SK-N-SH treated with all-trans-retinoic acid at 6 μM for 48 hours (cell line): ENCODE measurements at regions not wholly inside any gene's neighbourhood (a gene's known extent, or its start where the extent isn't known, plus 50 kb on each side); places are given as distances from the start of the nearest gene placed in this dataset.

Experiments used
- ATAC-seq: fragments of 200-7000 bp; cut with Tn5 transposase; 3 replicates; pipeline ENCODE4 v1.9.1; 2020; ENCODE audit warnings: mild to moderate bottlenecking, moderate library complexity
- ARNTL ChIP-seq: fragments of 450-650 bp; formaldehyde crosslinking; IDR thresholded peaks from 2 replicates; pipeline ENCODE4 v1.5.0; 2020; ENCODE audit warnings: low read depth, mild to moderate bottlenecking, moderate library complexity, borderline replicate concordance
- BACH2 ChIP-seq: fragments of 250-450 bp; sonication (Bioruptor Pico); IDR thresholded peaks from 2 replicates; pipeline ENCODE4 v1.9.0; 2021; ENCODE audit warnings: mild to moderate bottlenecking, borderline replicate concordance
- CSDC2 ChIP-seq: fragments of 250-450 bp; sonication (Bioruptor Pico); IDR thresholded peaks from 2 replicates; pipeline ENCODE4 v1.5.0; 2020; ENCODE audit warnings: mild to moderate bottlenecking, moderate library complexity
- ESRRG ChIP-seq: fragments of 250-450 bp; sonication (Bioruptor Pico); IDR thresholded peaks from 2 replicates; pipeline ENCODE4 v1.6.1; 2021; ENCODE audit warnings: mild to moderate bottlenecking
- GLIS3 ChIP-seq: fragments of 250-450 bp; sonication (Bioruptor Pico); IDR thresholded peaks from 2 replicates; pipeline ENCODE4 v1.5.0; 2020; ENCODE audit warnings: mild to moderate bottlenecking, moderate library complexity
- ISL1 ChIP-seq: fragments of 250-450 bp; sonication (Bioruptor Pico); IDR thresholded peaks from 2 replicates; pipeline ENCODE4 v2.1.2; 2022; ENCODE audit warnings: mild to moderate bottlenecking, moderate library complexity
- OSR1 ChIP-seq: fragments of 250-450 bp; sonication (Bioruptor Pico); IDR thresholded peaks from 2 replicates; pipeline ENCODE4 v1.8.0; 2022; ENCODE audit warnings: moderate library complexity, mild to moderate bottlenecking, inconsistent platforms
- PPARA ChIP-seq: fragments of 250-450 bp; sonication (Bioruptor Pico); IDR thresholded peaks from 2 replicates; pipeline ENCODE4 v1.5.0; 2020; ENCODE audit warnings: mild to moderate bottlenecking, borderline replicate concordance
- RARB ChIP-seq: fragments of 250-450 bp; sonication (Bioruptor Pico); IDR thresholded peaks from 2 replicates; pipeline ENCODE4 v1.8.0; 2021; ENCODE audit warnings: mild to moderate bottlenecking, moderate library complexity
- SNAI2 ChIP-seq: fragments of 250-450 bp; sonication (Bioruptor Pico); IDR thresholded peaks from 2 replicates; pipeline ENCODE4 v1.5.0; 2020; ENCODE audit warnings: mild to moderate bottlenecking, moderate library complexity
- TCF4 ChIP-seq: fragments of 250-450 bp; sonication (Bioruptor Pico); IDR thresholded peaks from 2 replicates; pipeline ENCODE4 v1.8.0; 2021; ENCODE audit warnings: mild to moderate bottlenecking, moderate library complexity, borderline replicate concordance
- TOX ChIP-seq: fragments of 250-450 bp; sonication (Bioruptor Pico); IDR thresholded peaks from 2 replicates; pipeline ENCODE4 v1.8.0; 2021; ENCODE audit warnings: mild to moderate bottlenecking, moderate library complexity, borderline replicate concordance
- ZC3H10 ChIP-seq: fragments of 250-450 bp; sonication (Bioruptor Pico); IDR thresholded peaks from 2 replicates; pipeline ENCODE4 v1.5.1; 2021; ENCODE audit warnings: mild to moderate bottlenecking, moderate library complexity
- ZFP3 ChIP-seq: fragments of 250-450 bp; sonication (Bioruptor Pico); IDR thresholded peaks from 2 replicates; pipeline ENCODE4 v1.5.0; 2020; ENCODE audit warnings: mild to moderate bottlenecking, moderate library complexity
- ZFP30 ChIP-seq: fragments of 450-650 bp; formaldehyde crosslinking; IDR thresholded peaks from 2 replicates; pipeline ENCODE4 v1.5.0; 2022; ENCODE audit warnings: mild to moderate bottlenecking, moderate library complexity
- ZNF565 ChIP-seq: fragments of 450-650 bp; formaldehyde crosslinking; conservative IDR thresholded peaks from 2 replicates; pipeline ENCODE4 v1.5.0; 2020; ENCODE audit warnings: low read depth, mild to moderate bottlenecking, moderate library complexity
- ZNF70 ChIP-seq: fragments of 450-650 bp; formaldehyde crosslinking; IDR thresholded peaks from 2 replicates; pipeline ENCODE4 v1.5.0; 2020; ENCODE audit warnings: mild to moderate bottlenecking, moderate library complexity
- ZNF8 ChIP-seq: fragments of 450-650 bp; formaldehyde crosslinking; IDR thresholded peaks from 2 replicates; pipeline ENCODE4 v1.5.0; 2020; ENCODE audit warnings: mild to moderate bottlenecking, moderate library complexity
- TF ChIP-seq, protein P1 (sequence below): fragments of 250-450 bp; sonication (Bioruptor Pico); IDR thresholded peaks from 2 replicates; pipeline ENCODE4 v1.5.0; 2020; ENCODE audit warnings: mild to moderate bottlenecking, moderate library complexity
- TF ChIP-seq, protein P2 (sequence below): fragments of 250-450 bp; sonication (Bioruptor Pico); IDR thresholded peaks from 2 replicates; pipeline ENCODE4 v1.8.0; 2021; ENCODE audit warnings: low read depth, mild to moderate bottlenecking, moderate library complexity, borderline replicate concordance
- TF ChIP-seq, protein P3 (sequence below): fragments of 250-450 bp; sonication (Bioruptor Pico); IDR thresholded peaks from 2 replicates; pipeline ENCODE4 v1.5.1; 2020; ENCODE audit warnings: low read depth, mild to moderate bottlenecking, moderate library complexity

DNA sequence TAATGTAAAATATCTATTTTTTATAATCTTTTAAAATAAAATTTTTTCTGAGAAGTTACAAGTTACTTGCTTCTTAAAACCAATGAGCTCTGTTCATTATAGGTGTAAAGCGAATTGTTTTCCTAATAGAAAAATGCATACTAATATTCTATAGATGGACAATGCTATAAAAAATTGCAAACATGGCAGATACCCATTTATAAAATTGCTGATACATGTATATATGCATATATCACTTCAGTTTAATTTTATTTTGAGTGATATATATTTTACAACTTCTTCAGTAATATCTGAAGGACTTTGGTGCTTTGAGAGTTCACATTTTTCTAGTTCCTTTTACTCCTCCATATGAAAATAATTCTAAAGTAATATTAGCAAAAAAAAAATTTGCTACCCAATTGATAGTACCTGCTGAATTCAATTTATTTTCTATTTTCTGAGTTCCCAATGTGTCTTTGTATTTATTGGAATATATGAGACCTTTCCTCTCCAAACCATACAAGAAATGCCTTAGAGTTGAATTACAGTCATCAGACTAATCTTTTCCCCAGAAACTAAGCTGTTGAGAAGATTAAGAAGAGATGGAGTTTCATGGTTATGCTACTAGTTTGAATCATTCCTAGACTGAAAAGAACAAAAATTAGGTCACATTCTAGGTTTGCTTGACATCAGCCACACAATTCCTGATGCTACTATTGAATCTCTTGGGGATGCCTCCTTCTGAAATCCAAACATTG lies 1937.5 kb upstream of the SEL1L start:
- no peak for TF ChIP-seq ISL1
- no peak for ATAC-seq

DNA sequence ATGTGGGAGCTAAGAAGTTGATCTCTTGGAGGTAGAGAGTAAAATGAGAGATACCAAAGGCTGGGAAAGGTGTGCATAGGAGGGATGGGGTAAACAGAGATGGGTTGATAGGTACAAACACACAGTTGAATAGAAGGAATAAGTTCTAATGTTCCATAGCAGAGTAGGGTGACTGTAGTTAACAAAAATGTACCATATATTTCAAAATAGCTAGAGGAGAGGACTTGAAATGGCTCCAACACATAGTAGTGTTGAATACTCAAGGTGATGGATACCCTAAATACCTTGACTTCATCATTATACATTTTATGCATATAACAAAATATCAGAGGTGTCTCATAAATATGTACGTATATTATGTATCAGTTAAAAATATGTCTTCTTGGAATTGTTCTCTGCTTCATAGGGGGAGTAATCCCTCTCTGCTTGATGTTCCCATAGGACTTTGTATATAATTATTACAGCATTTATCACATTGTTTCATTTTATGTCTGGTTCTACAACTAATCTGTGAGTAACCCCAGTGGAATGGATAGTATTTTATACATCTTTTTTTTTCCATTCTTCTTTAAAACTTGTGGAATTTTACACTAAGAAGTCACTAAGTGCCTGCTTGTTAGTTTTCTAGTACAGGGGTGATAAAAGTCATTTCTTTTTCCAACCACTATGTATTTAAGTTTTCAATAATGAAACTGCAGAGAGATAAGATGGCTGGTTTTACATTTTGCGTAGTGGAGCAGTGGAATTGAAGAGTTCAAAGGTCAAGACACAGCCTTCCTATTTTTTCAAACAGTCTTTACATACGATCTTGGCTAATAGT lies 1940.0 kb upstream of the SEL1L start:
- TF ChIP-seq, protein P1, sequence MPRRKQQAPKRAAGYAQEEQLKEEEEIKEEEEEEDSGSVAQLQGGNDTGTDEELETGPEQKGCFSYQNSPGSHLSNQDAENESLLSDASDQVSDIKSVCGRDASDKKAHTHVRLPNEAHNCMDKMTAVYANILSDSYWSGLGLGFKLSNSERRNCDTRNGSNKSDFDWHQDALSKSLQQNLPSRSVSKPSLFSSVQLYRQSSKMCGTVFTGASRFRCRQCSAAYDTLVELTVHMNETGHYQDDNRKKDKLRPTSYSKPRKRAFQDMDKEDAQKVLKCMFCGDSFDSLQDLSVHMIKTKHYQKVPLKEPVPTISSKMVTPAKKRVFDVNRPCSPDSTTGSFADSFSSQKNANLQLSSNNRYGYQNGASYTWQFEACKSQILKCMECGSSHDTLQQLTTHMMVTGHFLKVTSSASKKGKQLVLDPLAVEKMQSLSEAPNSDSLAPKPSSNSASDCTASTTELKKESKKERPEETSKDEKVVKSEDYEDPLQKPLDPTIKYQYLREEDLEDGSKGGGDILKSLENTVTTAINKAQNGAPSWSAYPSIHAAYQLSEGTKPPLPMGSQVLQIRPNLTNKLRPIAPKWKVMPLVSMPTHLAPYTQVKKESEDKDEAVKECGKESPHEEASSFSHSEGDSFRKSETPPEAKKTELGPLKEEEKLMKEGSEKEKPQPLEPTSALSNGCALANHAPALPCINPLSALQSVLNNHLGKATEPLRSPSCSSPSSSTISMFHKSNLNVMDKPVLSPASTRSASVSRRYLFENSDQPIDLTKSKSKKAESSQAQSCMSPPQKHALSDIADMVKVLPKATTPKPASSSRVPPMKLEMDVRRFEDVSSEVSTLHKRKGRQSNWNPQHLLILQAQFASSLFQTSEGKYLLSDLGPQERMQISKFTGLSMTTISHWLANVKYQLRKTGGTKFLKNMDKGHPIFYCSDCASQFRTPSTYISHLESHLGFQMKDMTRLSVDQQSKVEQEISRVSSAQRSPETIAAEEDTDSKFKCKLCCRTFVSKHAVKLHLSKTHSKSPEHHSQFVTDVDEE (CRISPR knock-in tag) = no peak
- no peak for TF ChIP-seq ZC3H10 (CRISPR knock-in tag)
- no peak for ATAC-seq

DNA sequence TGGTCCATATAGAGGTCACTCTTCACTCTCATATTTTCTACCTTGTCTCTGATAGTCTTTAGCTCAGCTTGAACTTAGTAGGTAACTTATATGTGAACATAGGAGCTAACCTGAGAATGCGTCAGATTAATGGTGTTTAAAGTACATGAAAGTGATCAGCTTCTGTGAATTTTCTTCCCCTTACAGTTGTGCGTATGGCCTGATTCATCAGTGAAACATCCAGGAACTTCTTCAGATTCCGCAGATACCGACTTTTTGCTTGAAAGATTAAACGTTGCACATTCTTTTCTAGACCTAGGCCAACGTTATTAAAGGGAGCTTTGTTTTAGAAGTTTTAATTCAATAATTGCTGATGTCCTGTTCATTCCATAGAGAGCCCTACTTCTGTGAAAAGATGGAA lies 1945.1 kb upstream of the SEL1L start:
- TF ChIP-seq GLIS3 (no peak), ZC3H10 (CRISPR knock-in tag) (no peak), TOX (CRISPR knock-in tag) (no peak), PPARA (CRISPR knock-in tag) (no peak), SNAI2 (CRISPR knock-in tag) (no peak)
- TF ChIP-seq, protein P1 (CRISPR knock-in tag) = no peak

DNA sequence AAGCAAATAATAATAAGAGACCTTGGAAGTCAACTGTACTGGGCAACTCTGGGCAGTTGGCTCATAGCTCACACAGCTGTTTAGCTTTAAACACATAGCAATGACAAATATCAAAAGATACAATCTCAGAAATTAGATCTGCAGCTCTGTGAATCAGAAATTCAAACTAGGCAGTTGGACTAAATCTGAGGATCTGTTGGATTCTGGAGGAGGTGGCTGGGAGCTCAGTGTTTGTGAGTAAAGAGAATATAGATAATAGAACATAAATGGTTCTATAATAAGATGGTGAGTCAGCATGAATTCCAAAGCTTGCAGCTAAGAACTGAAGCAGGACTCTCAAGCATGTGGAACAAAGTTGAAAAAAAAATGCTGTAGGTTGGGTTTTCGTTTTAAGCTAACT lies 1949.4 kb upstream of the SEL1L start:
- TF ChIP-seq, protein P1 (CRISPR knock-in tag) = peak; percentile 40; the same call in 1 of the 2 replicates
- TF ChIP-seq ZC3H10 (CRISPR knock-in tag) = no peak
- TF ChIP-seq TCF4 (CRISPR knock-in tag) = peak; percentile 59
- peak; percentile 33; the same call in 1 of the 2 replicates for TF ChIP-seq ZNF8 (CRISPR knock-in tag)
- ATAC-seq = no peak

More for the DNA sequence above, 1945.1 kb upstream of the SEL1L start:
- ATAC-seq = no peak

DNA sequence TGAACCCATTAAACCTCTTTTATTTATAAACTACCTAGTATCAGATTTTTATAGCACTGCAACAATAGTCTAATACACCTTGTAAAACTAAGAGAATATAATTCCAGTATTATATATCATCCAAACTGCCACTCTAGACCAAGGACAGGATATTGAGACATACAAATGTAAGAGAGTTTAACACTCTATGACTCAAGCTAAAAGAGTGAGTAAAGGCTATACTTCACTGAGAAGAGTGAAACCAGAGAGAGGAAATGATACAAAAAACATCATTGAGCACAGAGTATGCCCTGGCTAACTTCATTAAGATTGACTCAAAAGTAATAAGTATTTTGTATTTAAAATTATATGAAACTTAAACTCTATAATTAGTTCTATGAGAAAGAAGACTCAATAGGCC lies 1951.9 kb upstream of the SEL1L start:
- ATAC-seq = no peak
- TF ChIP-seq TCF4 (CRISPR knock-in tag) = no peak
- TF ChIP-seq ZFP30 (CRISPR knock-in tag) = no peak
- TF ChIP-seq ZNF565 (CRISPR knock-in tag) = no peak
- no peak for TF ChIP-seq ZNF70 (CRISPR knock-in tag)
- no peak for TF ChIP-seq ZFP3 (CRISPR knock-in tag)
- no peak for TF ChIP-seq CSDC2 (CRISPR knock-in tag)
- TF ChIP-seq, protein P2, sequence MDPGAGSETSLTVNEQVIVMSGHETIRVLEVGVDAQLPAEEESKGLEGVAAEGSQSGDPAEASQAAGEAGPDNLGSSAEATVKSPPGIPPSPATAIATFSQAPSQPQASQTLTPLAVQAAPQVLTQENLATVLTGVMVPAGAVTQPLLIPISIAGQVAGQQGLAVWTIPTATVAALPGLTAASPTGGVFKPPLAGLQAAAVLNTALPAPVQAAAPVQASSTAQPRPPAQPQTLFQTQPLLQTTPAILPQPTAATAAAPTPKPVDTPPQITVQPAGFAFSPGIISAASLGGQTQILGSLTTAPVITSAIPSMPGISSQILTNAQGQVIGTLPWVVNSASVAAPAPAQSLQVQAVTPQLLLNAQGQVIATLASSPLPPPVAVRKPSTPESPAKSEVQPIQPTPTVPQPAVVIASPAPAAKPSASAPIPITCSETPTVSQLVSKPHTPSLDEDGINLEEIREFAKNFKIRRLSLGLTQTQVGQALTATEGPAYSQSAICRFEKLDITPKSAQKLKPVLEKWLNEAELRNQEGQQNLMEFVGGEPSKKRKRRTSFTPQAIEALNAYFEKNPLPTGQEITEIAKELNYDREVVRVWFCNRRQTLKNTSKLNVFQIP (CRISPR knock-in tag) = no peak
- no peak for TF ChIP-seq ESRRG (CRISPR knock-in tag)
- no peak for TF ChIP-seq BACH2 (CRISPR knock-in tag)
- TF ChIP-seq, protein P3, sequence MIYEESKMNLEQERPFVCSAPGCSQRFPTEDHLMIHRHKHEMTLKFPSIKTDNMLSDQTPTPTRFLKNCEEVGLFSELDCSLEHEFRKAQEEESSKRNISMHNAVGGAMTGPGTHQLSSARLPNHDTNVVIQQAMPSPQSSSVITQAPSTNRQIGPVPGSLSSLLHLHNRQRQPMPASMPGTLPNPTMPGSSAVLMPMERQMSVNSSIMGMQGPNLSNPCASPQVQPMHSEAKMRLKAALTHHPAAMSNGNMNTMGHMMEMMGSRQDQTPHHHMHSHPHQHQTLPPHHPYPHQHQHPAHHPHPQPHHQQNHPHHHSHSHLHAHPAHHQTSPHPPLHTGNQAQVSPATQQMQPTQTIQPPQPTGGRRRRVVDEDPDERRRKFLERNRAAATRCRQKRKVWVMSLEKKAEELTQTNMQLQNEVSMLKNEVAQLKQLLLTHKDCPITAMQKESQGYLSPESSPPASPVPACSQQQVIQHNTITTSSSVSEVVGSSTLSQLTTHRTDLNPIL (CRISPR knock-in tag) = no peak
- TF ChIP-seq ZC3H10 (CRISPR knock-in tag) = no peak
- TF ChIP-seq SNAI2 (CRISPR knock-in tag) = no peak
- TF ChIP-seq TOX (CRISPR knock-in tag) = no peak
- no peak for TF ChIP-seq ARNTL (CRISPR knock-in tag)
- no peak for TF ChIP-seq OSR1 (CRISPR knock-in tag)
- no peak for TF ChIP-seq RARB (CRISPR knock-in tag)
- no peak for TF ChIP-seq ISL1
- TF ChIP-seq PPARA (CRISPR knock-in tag) = no peak
- TF ChIP-seq, all 23 proteins: peak for 0
